Heart right ventricle (tissue), 16 donors: ENCODE measurements at regions not wholly inside any gene's neighbourhood (a gene's known extent, or its start where the extent isn't known, plus 50 kb on each side); places are given as distances from the start of the nearest gene placed in this dataset.

Source experiments
- ATAC-seq, 8 donors: fragments of 200-7000 bp; cut with Tn5 transposase; one replicate each; pipeline ENCODE4 v1.9.1; 2020; ENCODE audit warnings: mild to moderate bottlenecking in 8 of 8, moderate library complexity in 8 of 8, moderate number of reproducible peaks in 1 of 8
- DNase-seq, 2 donors: peaks; one replicate each; pipeline ENCODE4 v3.0.0-alpha.2; 2020
- H3K27ac ChIP-seq, 10 donors: fragments of 200-600 bp; sonication (generic) in 2 of 10; one replicate each; pipeline versions ENCODE4 v1.5.0 to v1.8.0; 2020 to 2022; ENCODE audit warnings: mild to moderate bottlenecking in 3 of 10
- H3K27me3 ChIP-seq, 7 donors: fragments of 200-600 bp; one replicate each; pipeline ENCODE4 v1.8.0; 2021 to 2022; ENCODE audit warnings: mild to moderate bottlenecking in 2 of 7
- H3K36me3 ChIP-seq, 9 donors: fragments of 200-600 bp; sonication (generic) in 1 of 9; one replicate each; pipeline versions ENCODE4 v1.5.0 to v1.8.0; 2020 to 2022; ENCODE audit warnings: mild to moderate bottlenecking in 2 of 9
- H3K4me1 ChIP-seq, 9 donors: fragments of 200-600 bp; sonication (generic) in 1 of 9; one replicate each; pipeline versions ENCODE4 v1.5.0 to v1.8.0; 2020 to 2022; ENCODE audit warnings: mild to moderate bottlenecking in 4 of 9
- H3K4me3 ChIP-seq, 10 donors: fragments of 200-600 bp; sonication (generic) in 2 of 10; one replicate each; pipeline versions ENCODE4 v1.5.0 to v1.8.0; 2020 to 2022; ENCODE audit warnings: mild to moderate bottlenecking in 7 of 10, moderate library complexity in 2 of 10
- H3K9me3 ChIP-seq, 11 donors: fragments of 200-600 bp in 10 of 11; sonication (generic) in 2 of 11; one replicate each; pipeline versions ENCODE4 v1.5.0 to v1.8.0; 2013 to 2022; ENCODE audit warnings: mild to moderate bottlenecking in 2 of 11, control low read depth in 1 of 11, moderate library complexity in 1 of 11
- WGBS, 2 donors: extraction: QIAGEN DNeasy Blood & Tissue Kit; methylation state at CpG; one replicate each; pipeline ENCODE4 v1.1.7; 2013; ENCODE audit warnings: inconsistent platforms in 1 of 2; 5-methylcytosine and 5-hydroxymethylcytosine counted together
- intact Hi-C, 10 donors: fragments of 100-400 bp; cut with DNase I; formaldehyde crosslinking; loops; one replicate each; pipeline versions ENCODE4 v1.11.1 to v1.14.2; 2022
- TF ChIP-seq, protein P1 (sequence below), 9 donors: fragments of 200-600 bp; sonication (generic) in 2 of 9; IDR thresholded peaks; one replicate each; pipeline versions ENCODE4 v1.5.0 to v1.8.0; 2021 to 2022; ENCODE audit warnings: antibody characterized with exemption in 9 of 9, mild to moderate bottlenecking in 5 of 9, moderate library complexity in 1 of 9
- donor health status: Arrhythmogenic right ventricular cardiomyopathy.
- donor health status: ischemic (EF 13 %, LVEDD 7.1; RV severe dilation, severe dysfunction).
- donor health status: healthy with polysubstance abuse.
- donor health status: DM: no; HTN: yes; CAD: no.
- donor health status: DM: no; HTN: no; CAD: no.
- donor health status: ischemic (EF 25% LVEDD 6.9; RV normal size, moderate dysfunction).
- donor health status: ischemic (EF 25% LVEDD 5.7; RV mildly dilated, moderate dysfunction).
- donor health status: healthy.
- donor health status: DM: yes; HTN: yes; CAD: no.
- donor health status: Ischemic cardiomyopathy.
- donor health status: ischemic (EF 35%, LVEDD 5.7; RV mildly dilated, moderate dysfunction).
- donor health status: nonischemic (EF 11% LVEDD 7.7; RV severe dilation, severe dysfunction).
- donor health status: DM: yes; HTN: yes; CAD: no.
- donor health status: PGD.
- donor health status: ischemic (EF 29% LVEDD 5.4; RV normal size, mild dysfunction).
- donor health status: nonischemic (EF 23%, LVEDD 6.1; RV moderate dilation, normal function).

DNA sequence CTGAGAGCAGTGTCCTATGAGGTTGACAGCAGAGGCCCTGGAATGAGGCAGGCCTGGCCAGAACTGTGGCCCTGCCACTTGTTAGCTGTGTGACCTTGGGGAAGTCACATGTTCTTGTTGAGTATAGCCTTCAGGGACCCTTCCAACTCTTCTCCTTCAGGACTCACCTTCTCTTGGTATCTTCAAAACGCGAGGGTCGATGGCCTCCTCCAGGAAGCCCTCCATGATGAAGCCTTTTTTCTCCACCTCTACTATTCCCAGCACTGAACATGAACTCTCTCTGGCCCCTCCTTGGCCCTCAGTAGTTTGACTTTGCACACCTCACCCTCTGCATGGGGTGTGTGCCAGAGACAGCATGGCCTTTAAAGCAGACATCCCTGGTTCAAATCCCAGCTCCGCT is 195.1 kb upstream of the LINGO1 start:
- Histone ChIP-seq H3K4me3 (no peak overlapping the region), H3K27ac (no peak overlapping the region), H3K9me3 (no peaks in the 10 kb centered on the region), H3K36me3 (no peaks in the 10 kb centered on the region), H3K27me3 (peaks cover 0 to 22% (median 11%) of the 10 kb centered on the region in 7 donors), H3K4me1 (no peaks in the 10 kb centered on the region)
- TF ChIP-seq, protein P1, sequence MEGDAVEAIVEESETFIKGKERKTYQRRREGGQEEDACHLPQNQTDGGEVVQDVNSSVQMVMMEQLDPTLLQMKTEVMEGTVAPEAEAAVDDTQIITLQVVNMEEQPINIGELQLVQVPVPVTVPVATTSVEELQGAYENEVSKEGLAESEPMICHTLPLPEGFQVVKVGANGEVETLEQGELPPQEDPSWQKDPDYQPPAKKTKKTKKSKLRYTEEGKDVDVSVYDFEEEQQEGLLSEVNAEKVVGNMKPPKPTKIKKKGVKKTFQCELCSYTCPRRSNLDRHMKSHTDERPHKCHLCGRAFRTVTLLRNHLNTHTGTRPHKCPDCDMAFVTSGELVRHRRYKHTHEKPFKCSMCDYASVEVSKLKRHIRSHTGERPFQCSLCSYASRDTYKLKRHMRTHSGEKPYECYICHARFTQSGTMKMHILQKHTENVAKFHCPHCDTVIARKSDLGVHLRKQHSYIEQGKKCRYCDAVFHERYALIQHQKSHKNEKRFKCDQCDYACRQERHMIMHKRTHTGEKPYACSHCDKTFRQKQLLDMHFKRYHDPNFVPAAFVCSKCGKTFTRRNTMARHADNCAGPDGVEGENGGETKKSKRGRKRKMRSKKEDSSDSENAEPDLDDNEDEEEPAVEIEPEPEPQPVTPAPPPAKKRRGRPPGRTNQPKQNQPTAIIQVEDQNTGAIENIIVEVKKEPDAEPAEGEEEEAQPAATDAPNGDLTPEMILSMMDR (IDR thresholded peaks at IDR 0.05): no peak
- intact Hi-C loops: loop anchor here in 1 of 10 donors (10.0 kb wide), 2 partner anchors 163 to 723 kb away; no protein-coding TSS in a partner anchor
- no peak for DNase-seq
- 88 to 92% methylated on average over 4 of the region's 4 CpGs for WGBS, 2 donors
- no peak for ATAC-seq

DNA sequence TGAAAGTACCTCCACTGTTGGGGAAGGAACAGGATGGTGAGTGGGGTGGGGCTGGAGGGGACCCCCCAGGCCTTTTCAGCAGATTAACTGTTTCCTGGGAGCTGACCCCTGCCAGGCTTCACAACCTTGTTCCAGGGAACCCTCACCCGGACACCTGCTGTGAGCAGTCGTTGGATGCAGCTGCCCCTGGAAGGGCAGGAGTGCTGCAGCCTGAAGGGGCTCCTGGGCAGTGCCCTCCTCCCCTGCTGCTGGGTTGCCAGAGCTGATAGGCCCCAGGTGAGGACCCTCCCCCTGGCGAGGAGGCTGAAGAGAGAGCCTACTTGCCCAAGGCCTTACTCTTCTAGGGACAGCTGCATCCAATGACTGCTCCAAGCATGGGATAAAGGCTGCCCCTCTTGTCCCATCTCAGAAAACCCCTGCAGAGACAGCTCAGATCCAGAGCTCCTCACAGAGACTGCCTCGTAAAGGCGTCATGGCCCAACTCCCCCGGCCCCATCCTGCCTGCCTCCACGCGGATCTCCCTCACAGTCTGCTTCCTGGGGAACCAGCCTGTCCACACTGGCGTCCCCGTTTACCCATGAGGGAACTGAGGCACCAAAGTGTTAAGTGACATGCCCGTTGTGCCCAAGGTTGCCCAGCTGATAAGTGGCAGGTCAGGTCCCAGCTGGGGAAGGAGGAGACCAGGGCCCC is 193.4 kb upstream of the LINGO1 start:
- no peak for ATAC-seq
- DNase-seq: no peak
- Histone ChIP-seq H3K27me3 (peaks cover 0 to 28% (median 20%) of the 10 kb centered on the region in 7 donors), H3K4me3 (no peak overlapping the region), H3K27ac (no peak overlapping the region), H3K9me3 (no peaks in the 10 kb centered on the region), H3K4me1 (no peaks in the 10 kb centered on the region), H3K36me3 (no peaks in the 10 kb centered on the region)
- 72 to 77% methylated on average over 11 of the region's 11 CpGs for WGBS, 2 donors
- intact Hi-C loops: loop anchor here in 1 of 10 donors (10.0 kb wide), 2 partner anchors 161 to 721 kb away; no protein-coding TSS in a partner anchor
- TF ChIP-seq, protein P1 (IDR thresholded peaks at IDR 0.05): no peak

DNA sequence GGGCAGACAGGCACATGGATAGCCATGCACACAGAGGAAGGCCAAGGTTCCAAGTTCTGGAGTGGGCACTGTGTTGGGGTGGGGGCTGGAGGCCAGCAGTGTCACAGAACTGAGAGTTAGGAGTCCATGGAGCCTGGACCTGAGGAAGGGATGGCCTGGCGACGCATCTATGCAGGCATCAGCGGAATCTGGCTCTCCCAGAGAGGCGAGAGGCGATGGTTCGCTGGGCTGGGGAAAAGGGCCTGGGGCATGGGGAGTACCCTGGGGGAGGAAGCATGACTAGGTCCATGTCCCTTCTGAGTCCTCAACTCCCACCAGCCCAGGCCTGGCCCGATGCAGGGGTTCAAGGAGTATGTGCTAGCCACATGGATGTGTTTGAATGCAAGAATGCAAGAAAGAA is 192.8 kb upstream of the LINGO1 start:
- Histone ChIP-seq H3K27ac (no peak overlapping the region), H3K27me3 (peaks cover 3 to 33% (median 25%) of the 10 kb centered on the region in 7 donors), H3K4me3 (no peak overlapping the region), H3K9me3 (no peaks in the 10 kb centered on the region), H3K36me3 (no peaks in the 10 kb centered on the region), H3K4me1 (no peaks in the 10 kb centered on the region)
- DNase-seq (no peak), ATAC-seq (no peak)
- 90 to 92% methylated on average over 7 of the region's 7 CpGs for WGBS, 2 donors
- intact Hi-C loops: loop anchor here in 1 of 10 donors (10.0 kb wide), 2 partner anchors 161 to 721 kb away; no protein-coding TSS in a partner anchor
- TF ChIP-seq, protein P1 (IDR thresholded peaks at IDR 0.05): no peak

DNA sequence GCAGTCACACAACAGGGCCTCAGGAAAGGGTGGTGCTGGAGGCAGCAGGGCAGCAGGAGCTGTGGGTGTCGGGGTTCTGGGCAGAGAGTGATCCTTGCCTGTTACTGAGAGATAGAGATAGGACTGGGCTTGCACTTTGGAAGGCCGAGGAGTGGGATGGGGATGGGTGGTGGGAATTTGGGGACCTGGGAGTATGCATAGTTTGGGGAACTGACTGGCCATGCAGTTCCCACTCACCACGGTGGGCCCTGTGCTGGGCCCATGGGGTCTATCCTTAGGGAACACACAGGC is 192.5 kb upstream of the LINGO1 start:
- no peak for DNase-seq
- no peak for ATAC-seq
- TF ChIP-seq, protein P1 (IDR thresholded peaks at IDR 0.05): no peak
- peaks cover 0 to 3% (median 1%) of the 10 kb centered on the region in 9 donors for H3K4me1 ChIP-seq
- intact Hi-C loops: loop anchor here in 1 of 10 donors (10.0 kb wide), 2 partner anchors 160 to 720 kb away; no protein-coding TSS in a partner anchor
- 79 to 97% methylated on average over 3 of the region's 3 CpGs for WGBS, 2 donors
- H3K27ac ChIP-seq: no peak overlapping the region
- no peaks in the 10 kb centered on the region for H3K36me3 ChIP-seq
- H3K27me3 ChIP-seq: peaks cover 6 to 33% (median 29%) of the 10 kb centered on the region in 7 donors
- no peak overlapping the region for H3K4me3 ChIP-seq
- H3K9me3 ChIP-seq: no peaks in the 10 kb centered on the region
